NB4 (cell line): ENCODE measurements at regions not wholly inside any gene's neighbourhood (a gene's known extent, or its start where the extent isn't known, plus 50 kb on each side); places are given as distances from the start of the nearest gene placed in this dataset.

ENCODE experiments used
- DNase-seq: peaks from one replicate; pipeline ENCODE4 v3.0.0; 2010; ENCODE audit warnings: low read depth
- H3K4me3 ChIP-seq: one replicate; pipeline ENCODE4 v1.5.1; 2011; ENCODE audit warnings: mild to moderate bottlenecking, low read depth, low read length, moderate library complexity
- MYC ChIP-seq: IDR thresholded peaks from 2 replicates; pipeline ENCODE4 v1.6.1; 2011; ENCODE audit warnings: low read depth, low read length
- POLR2A ChIP-seq: IDR thresholded peaks from 2 replicates; pipeline ENCODE4 v1.6.1; 2011; ENCODE audit warnings: mild to moderate bottlenecking; ENCODE audit not compliant: insufficient read length; ENCODE audit errors: extremely low read depth
- TF ChIP-seq, protein P1 (sequence below): IDR thresholded peaks from 2 replicates; pipeline ENCODE4 v1.6.1; 2011; ENCODE audit warnings: low read depth, low read length
- TF ChIP-seq, protein P2 (sequence below): IDR thresholded peaks from one replicate; pipeline ENCODE4 v1.5.1; 2012; ENCODE audit warnings: low read depth, low read length

DNA sequence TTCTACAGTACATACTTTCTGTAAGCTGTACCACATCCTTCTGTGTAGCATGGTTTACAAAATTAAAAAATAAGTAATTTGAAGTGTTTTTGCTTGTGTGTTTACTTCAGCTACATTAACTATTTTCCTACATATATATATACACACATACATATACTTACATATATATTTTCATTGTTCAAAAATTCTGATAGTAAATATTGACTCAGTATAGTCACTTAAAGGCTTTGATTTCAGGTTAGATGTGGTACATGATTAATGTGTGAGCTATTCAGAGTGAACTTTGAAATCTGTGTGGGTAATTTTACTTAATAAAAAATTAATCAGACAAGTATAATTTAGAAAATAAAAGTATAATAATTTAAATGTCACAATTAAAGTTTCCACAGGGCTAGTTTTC is 306.7 kb upstream of the CDH18 start:
- TF ChIP-seq MYC (no peak), POLR2A (no peak)
- TF ChIP-seq, protein P1, sequence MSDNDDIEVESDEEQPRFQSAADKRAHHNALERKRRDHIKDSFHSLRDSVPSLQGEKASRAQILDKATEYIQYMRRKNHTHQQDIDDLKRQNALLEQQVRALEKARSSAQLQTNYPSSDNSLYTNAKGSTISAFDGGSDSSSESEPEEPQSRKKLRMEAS, result no peak
- TF ChIP-seq, protein P2, sequence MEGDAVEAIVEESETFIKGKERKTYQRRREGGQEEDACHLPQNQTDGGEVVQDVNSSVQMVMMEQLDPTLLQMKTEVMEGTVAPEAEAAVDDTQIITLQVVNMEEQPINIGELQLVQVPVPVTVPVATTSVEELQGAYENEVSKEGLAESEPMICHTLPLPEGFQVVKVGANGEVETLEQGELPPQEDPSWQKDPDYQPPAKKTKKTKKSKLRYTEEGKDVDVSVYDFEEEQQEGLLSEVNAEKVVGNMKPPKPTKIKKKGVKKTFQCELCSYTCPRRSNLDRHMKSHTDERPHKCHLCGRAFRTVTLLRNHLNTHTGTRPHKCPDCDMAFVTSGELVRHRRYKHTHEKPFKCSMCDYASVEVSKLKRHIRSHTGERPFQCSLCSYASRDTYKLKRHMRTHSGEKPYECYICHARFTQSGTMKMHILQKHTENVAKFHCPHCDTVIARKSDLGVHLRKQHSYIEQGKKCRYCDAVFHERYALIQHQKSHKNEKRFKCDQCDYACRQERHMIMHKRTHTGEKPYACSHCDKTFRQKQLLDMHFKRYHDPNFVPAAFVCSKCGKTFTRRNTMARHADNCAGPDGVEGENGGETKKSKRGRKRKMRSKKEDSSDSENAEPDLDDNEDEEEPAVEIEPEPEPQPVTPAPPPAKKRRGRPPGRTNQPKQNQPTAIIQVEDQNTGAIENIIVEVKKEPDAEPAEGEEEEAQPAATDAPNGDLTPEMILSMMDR, result no peak
- no peak overlapping the region for H3K4me3 ChIP-seq
- no peak for DNase-seq

DNA sequence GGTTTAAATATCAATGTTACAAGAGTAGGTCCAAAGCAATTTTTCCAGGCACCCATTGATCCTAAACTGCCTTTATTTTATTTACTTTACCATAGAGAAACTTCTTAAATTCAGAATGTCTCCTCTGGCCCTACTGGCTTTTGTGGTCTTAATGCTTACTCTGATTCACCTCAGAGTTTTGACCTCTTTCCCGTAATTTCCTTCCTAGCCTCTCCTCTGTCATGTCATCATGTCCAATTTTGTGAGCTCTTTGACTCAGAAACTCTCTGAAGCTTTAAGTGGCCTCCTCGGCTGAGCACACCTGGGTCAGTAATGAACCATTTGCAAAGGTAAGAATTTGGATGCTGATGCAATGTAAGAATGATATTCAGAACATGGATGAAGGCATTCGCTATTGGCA is 303.8 kb upstream of the CDH18 start:
- TF ChIP-seq MYC (no peak), POLR2A (no peak)
- TF ChIP-seq, protein P2, result no peak
- TF ChIP-seq, protein P1, result no peak
- H3K4me3 ChIP-seq, result no peak overlapping the region
- DNase-seq, result no peak

DNA sequence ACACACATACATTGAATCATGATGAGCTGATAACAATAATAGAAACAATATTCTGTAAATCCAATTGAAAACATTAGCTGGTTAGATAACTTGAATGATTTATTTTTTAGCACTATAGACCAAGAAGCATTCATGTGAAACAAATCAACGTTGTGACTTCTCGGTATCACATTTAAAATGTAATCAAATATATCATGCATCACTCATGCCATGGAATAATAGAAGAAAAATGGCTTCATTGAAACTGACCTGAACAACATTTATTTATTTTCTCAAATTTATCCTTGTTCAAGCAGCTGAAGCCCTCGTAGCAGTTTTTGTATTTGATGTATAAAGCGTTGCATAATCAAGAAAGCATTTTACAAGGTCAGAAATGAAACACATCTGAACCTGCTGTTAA is 299.6 kb upstream of the CDH18 start:
- no peak for DNase-seq
- H3K4me3 ChIP-seq, result no peak overlapping the region
- TF ChIP-seq, protein P1, result no peak
- no peak for TF ChIP-seq POLR2A
- TF ChIP-seq, protein P2, result no peak

DNA sequence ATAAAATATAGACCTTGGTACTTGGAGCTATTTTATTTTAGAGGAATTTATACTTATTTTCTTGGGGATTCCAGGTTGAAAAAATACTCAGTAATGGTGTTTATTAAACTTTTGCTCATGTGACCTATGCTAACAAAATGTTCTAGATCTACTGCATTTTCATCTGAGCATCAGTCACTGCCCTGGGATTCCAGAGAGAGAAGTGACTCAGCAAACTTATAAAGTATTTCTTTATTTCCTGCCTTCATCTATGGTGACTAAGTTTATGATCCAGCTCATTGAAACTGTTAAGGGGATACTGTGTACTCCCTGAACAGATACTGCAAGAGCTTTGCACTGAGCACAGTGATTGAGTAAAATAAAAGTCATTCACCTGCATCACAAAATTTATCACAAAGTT is 298.5 kb upstream of the CDH18 start:
- DNase-seq, result no peak
- TF ChIP-seq POLR2A (no peak), MYC (no peak)
- TF ChIP-seq, protein P2, result no peak
- TF ChIP-seq, protein P1, result no peak
- H3K4me3 ChIP-seq, result no peak overlapping the region

DNA sequence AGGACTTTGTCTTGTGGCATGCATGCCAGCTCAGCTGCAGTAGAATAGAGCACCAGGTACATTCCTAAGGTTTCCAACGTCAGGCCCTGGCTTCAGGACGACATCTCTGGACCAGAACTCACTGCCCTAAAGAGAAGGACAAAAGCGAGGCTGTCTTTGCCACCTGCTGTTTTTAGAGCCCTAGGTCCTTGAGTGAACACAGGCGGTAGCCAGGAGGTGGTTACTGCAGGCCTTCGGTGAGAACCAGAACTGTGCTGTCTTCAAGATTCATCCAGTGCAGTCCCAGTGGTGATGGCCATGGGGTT is 288.9 kb upstream of the CDH18 start:
- DNase-seq, result no peak
- no peak for TF ChIP-seq MYC
- TF ChIP-seq, protein P2, result no peak
- TF ChIP-seq, protein P1, result no peak
- H3K4me3 ChIP-seq, result no peak overlapping the region
